Peyer's patch (tissue), 4 donors: ENCODE measurements at regions not wholly inside any gene's neighbourhood (a gene's known extent, or its start where the extent isn't known, plus 50 kb on each side); places are given as distances from the start of the nearest gene placed in this dataset.

Source experiments
- CTCF ChIP-seq, 6 experiments: fragments of 450-650 bp in 4 of 6; fragments of 200-600 bp in 2 of 6; sonication (generic) in 1 of 6; IDR thresholded peaks; one replicate each; pipeline ENCODE4 v1.5.1; 2017 to 2019; ENCODE audit warnings: antibody characterized with exemption in 6 of 6, mild to moderate bottlenecking in 3 of 6, moderate library complexity in 1 of 6
- POLR2A ChIP-seq, 2 donors: fragments of 450-650 bp; IDR thresholded peaks; one replicate each; pipeline ENCODE4 v1.5.1; 2017; ENCODE audit warnings: antibody characterized with exemption in 2 of 2, mild to moderate bottlenecking in 2 of 2, moderate library complexity in 2 of 2

GRCh38 chr10:118204292-118204943 is 137.7 kb downstream of the FAM204A start:
- no peak for TF ChIP-seq POLR2A (IDR thresholded peaks at IDR 0.05)
- TF ChIP-seq CTCF (IDR thresholded peaks at IDR 0.05): no peak
